Endothelial cell of umbilical vein (primary cell): ENCODE measurements at regions not wholly inside any gene's neighbourhood (a gene's known extent, or its start where the extent isn't known, plus 50 kb on each side); places are given as distances from the start of the nearest gene placed in this dataset.

Experiments used
- BruUV-seq: library from RNA; stranded (reverse); fragments of 400-500 nt; replicated peaks from 2 replicates; lab custom pipeline; 2021; lab: Mats Ljungman, UMichigan
- CTCF ChIA-PET: fragments of 300-600, 350-600 bp; sonication (Branson Sonifier 250); formaldehyde crosslinking; loops from one replicate; lab custom pipeline; 2021; ENCODE audit warnings: antibody characterized with exemption, inconsistent platforms; lab: Charles Lee
- POLR2A ChIA-PET: fragments of 300-600, 350-600 bp; sonication (Branson Sonifier 250); formaldehyde crosslinking; loops from one replicate; lab custom pipeline; 2021; ENCODE audit warnings: antibody characterized with exemption, inconsistent platforms; lab: Charles Lee
- DNase-seq: peaks from one replicate; pipeline ENCODE4 v3.0.0-alpha.2; 2011; ENCODE audit warnings: low read depth, low spot score
- FAIRE-seq: peaks from 2 replicates; lab custom pipeline; 2011; peaks lifted over from hg19 to GRCh38; lab: Jason Lieb, UNC
- H2AFZ ChIP-seq: 2 replicates; pipeline ENCODE4 v1.6.0; 2012; ENCODE audit warnings: low read depth, low read length, control low read depth, inconsistent platforms
- H3K27ac ChIP-seq: 2 replicates; pipeline ENCODE4 v1.5.1; 2011; ENCODE audit warnings: low read depth, mild to moderate bottlenecking, control low read depth, low read length, moderate library complexity; ENCODE audit not compliant: insufficient read depth
- H3K27me3 ChIP-seq, 2 experiments: 2 replicates each; pipeline versions ENCODE4 v1.6.0 to v1.6.1; 2011; ENCODE audit warnings: low read length in 2 of 2, mixed read lengths in 1 of 2; ENCODE audit not compliant: control insufficient read depth in 2 of 2, insufficient read depth in 2 of 2
- H3K36me3 ChIP-seq, 2 experiments: 2 replicates in 1 of 2; 3 replicates in 1 of 2; pipeline ENCODE4 v1.5.1; 2011; ENCODE audit warnings: low read length in 2 of 2, mild to moderate bottlenecking in 1 of 2, moderate library complexity in 1 of 2; ENCODE audit not compliant: control insufficient read depth in 2 of 2, insufficient read depth in 2 of 2; ENCODE audit errors: extremely low read depth in 1 of 2
- H3K4me1 ChIP-seq: 3 replicates; pipeline ENCODE4 v1.5.1; 2011; ENCODE audit warnings: mild to moderate bottlenecking, low read length; ENCODE audit not compliant: control insufficient read depth, insufficient read depth; ENCODE audit errors: extremely low read depth
- H3K4me2 ChIP-seq: 2 replicates; pipeline ENCODE4 v1.6.1; 2011; ENCODE audit warnings: low read length, control low read depth, mixed read lengths; ENCODE audit not compliant: insufficient read depth
- H3K4me3 ChIP-seq, 3 experiments: fragments of 200-600 bp in 1 of 3; sonication (generic), shearing (Covaris generic) in 1 of 3; replicated peaks in 1 of 3; 2 replicates each; pipeline ENCODE4 v1.5.1; 2011 to 2016; ENCODE audit warnings: control low read depth in 3 of 3, low read length in 3 of 3, mild to moderate bottlenecking in 2 of 3, inconsistent platforms in 1 of 3, low read depth in 1 of 3, moderate library complexity in 1 of 3; ENCODE audit not compliant: insufficient read depth in 1 of 3
- H3K79me2 ChIP-seq: 2 replicates; pipeline ENCODE4 v1.6.0; 2012; ENCODE audit warnings: low read length, inconsistent platforms; ENCODE audit not compliant: control insufficient read depth, insufficient read depth
- H3K9ac ChIP-seq: replicated peaks from 2 replicates; pipeline ENCODE3; 2011; ENCODE audit warnings: low read length, control low read depth; ENCODE audit not compliant: insufficient read depth; ENCODE audit errors: extremely low read depth
- H3K9me1 ChIP-seq: replicated peaks from 3 replicates; pipeline ENCODE4 v1.6.0; 2011; ENCODE audit warnings: mild to moderate bottlenecking, low read length; ENCODE audit not compliant: control insufficient read depth, insufficient read depth; ENCODE audit errors: extremely low read depth
- H3K9me3 ChIP-seq: replicated peaks from 2 replicates; pipeline ENCODE4 v1.5.1; 2012; ENCODE audit warnings: low read length, inconsistent platforms; ENCODE audit not compliant: control insufficient read depth, insufficient read depth
- H4K20me1 ChIP-seq: replicated peaks from 2 replicates; pipeline ENCODE3; 2011; ENCODE audit warnings: mild to moderate bottlenecking, low read length; ENCODE audit not compliant: control insufficient read depth, insufficient read depth; ENCODE audit errors: extremely low read depth
- CTCF ChIP-seq, 2 donors: IDR thresholded peaks; 1 replicate in 1 of 2; 2 replicates in 1 of 2; pipeline ENCODE4 v1.5.1; 2011; ENCODE audit warnings: low read length in 2 of 2, mild to moderate bottlenecking in 2 of 2, moderate library complexity in 2 of 2, control low read depth in 1 of 2, inconsistent platforms in 1 of 2, low read depth in 1 of 2; ENCODE audit not compliant: insufficient read depth in 1 of 2; ENCODE audit errors: extremely low read depth in 1 of 2
- FOS ChIP-seq: IDR thresholded peaks from 2 replicates; pipeline ENCODE4 v1.6.1; 2011; ENCODE audit warnings: mild to moderate bottlenecking, low read length, moderate library complexity, borderline replicate concordance; ENCODE audit not compliant: insufficient read depth
- GATA2 ChIP-seq: IDR thresholded peaks from 2 replicates; pipeline ENCODE4 v1.7.0; 2011; ENCODE audit warnings: low read depth, mild to moderate bottlenecking, moderate library complexity, mixed read lengths, low read length; ENCODE audit not compliant: insufficient read length, insufficient read depth
- JUN ChIP-seq: IDR thresholded peaks from 2 replicates; pipeline ENCODE4 v1.6.1; 2011; ENCODE audit warnings: borderline replicate concordance, low read depth; ENCODE audit not compliant: insufficient read length, insufficient read depth
- MAX ChIP-seq: IDR thresholded peaks from 2 replicates; pipeline ENCODE4 v1.6.1; 2011; ENCODE audit not compliant: insufficient read depth, insufficient read length
- MYC ChIP-seq: IDR thresholded peaks from one replicate; pipeline ENCODE4 v1.6.1; 2011; ENCODE audit warnings: mild to moderate bottlenecking, low read depth, low read length
- POLR2A ChIP-seq: IDR thresholded peaks from 2 replicates; pipeline ENCODE4 v1.6.1; 2012; ENCODE audit warnings: low read depth, mild to moderate bottlenecking, control low read depth, low read length
- POLR2AphosphoS5 ChIP-seq: IDR thresholded peaks from 2 replicates; pipeline ENCODE4 v1.6.1; 2012; ENCODE audit warnings: low read depth, mild to moderate bottlenecking, control low read depth, low read length, moderate library complexity; ENCODE audit not compliant: insufficient read depth
- dilution Hi-C: fragments of 300-500 bp; cut with MboI; formaldehyde crosslinking; loops from one replicate; pipeline ENCODE4 v1.15.0; 2019; ENCODE audit warnings: low sequenced_read_pairs; ENCODE audit not compliant: extremely low pct_ligation_motif_present
- intact Hi-C: fragments of 100-400 bp; cut with micrococcal nuclease; formaldehyde crosslinking; loops from one replicate; pipeline ENCODE4 v1.10.0; 2022

DNA sequence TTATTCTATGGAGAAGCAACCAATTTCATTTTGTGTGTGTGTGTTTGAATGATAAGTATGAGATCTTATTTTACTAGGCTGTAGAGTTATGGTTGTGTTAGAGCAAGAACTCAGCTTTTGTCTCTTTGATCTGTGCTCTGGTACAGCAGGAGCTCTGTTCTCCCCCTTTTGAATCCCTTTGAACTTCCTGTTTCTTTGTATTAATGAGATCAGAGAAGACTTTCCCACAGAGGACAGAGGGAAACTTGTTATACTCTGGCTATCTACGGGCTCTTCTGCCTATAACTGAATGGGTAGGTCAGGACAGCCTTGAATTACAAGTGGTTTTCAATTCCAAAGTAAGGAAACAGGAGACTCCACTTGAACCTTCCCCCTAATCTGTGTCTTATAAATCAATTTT lies 1015.0 kb upstream of the RAG2 start:
- H3K9me1 ChIP-seq = no peaks in the 10 kb centered on the region
- ChIA-PET CTCF (no interaction called here), POLR2A (no interaction called here)
- no TSS peak for BruUV-seq
- no peaks in the 10 kb centered on the region for H3K79me2 ChIP-seq
- H3K36me3 ChIP-seq = no peaks in the 10 kb centered on the region
- H3K27me3 ChIP-seq = no peaks in the 10 kb centered on the region
- no peak for DNase-seq
- H3K4me1 ChIP-seq = no peaks in the 10 kb centered on the region
- no peak for FAIRE-seq
- no peak overlapping the region for H3K4me2 ChIP-seq
- intact Hi-C loops (no loop called here), dilution Hi-C loops (no loop called here)
- no peak overlapping the region for H2AFZ ChIP-seq
- TF ChIP-seq JUN (no peak), MAX (no peak), POLR2AphosphoS5 (no peak), CTCF (IDR thresholded peaks at IDR 0.05; ENCODE audit: extremely low read depth in 1 of 2, insufficient read depth in 1 of 2, low read depth in 1 of 2, low read length in 2 of 2) (no peak), MYC (no peak), GATA2 (no peak), FOS (no peak), POLR2A (no peak)
- no peaks in the 10 kb centered on the region for H3K9me3 ChIP-seq
- H3K27ac ChIP-seq = no peak overlapping the region
- no peak overlapping the region for H3K4me3 ChIP-seq
- no peaks in the 10 kb centered on the region for H4K20me1 ChIP-seq
- no peak overlapping the region for H3K9ac ChIP-seq
